ENCODE measurements at regions not wholly inside any gene's neighbourhood (a gene's known extent, or its start where the extent isn't known, plus 50 kb on each side); places are given as distances from the start of the nearest gene placed in this dataset.

GRCh38 chr9:73029346-73029745 lies 76.5 kb upstream of the ALDH1A1 start:
- ATAC-seq (no peak), DNase-seq (ENCODE audit: low spot score) (no peak)
- no peaks in the 10 kb centered on the region for H3K27me3 Mint-ChIP-seq (ENCODE audit: low read depth)
- no peaks in the 10 kb centered on the region for H3K36me3 Mint-ChIP-seq
- POLR2A ChIA-PET, result no interaction called here
- CTCF ChIA-PET, result interaction anchor here (1.3 kb wide), 1 partner anchor 158 kb away, joined by 3 read pairs; no protein-coding TSS in a partner anchor
- TF ChIP-seq, protein P1, sequence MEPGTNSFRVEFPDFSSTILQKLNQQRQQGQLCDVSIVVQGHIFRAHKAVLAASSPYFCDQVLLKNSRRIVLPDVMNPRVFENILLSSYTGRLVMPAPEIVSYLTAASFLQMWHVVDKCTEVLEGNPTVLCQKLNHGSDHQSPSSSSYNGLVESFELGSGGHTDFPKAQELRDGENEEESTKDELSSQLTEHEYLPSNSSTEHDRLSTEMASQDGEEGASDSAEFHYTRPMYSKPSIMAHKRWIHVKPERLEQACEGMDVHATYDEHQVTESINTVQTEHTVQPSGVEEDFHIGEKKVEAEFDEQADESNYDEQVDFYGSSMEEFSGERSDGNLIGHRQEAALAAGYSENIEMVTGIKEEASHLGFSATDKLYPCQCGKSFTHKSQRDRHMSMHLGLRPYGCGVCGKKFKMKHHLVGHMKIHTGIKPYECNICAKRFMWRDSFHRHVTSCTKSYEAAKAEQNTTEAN (CRISPR knock-in tag; IDR thresholded peaks at IDR 0.05), result no peak
- TF ChIP-seq CTCF (IDR thresholded peaks at IDR 0.05), result no peak
- no peak for TF ChIP-seq SMAD3 (CRISPR knock-in tag; IDR thresholded peaks at IDR 0.05; ENCODE audit: borderline replicate concordance)
- TF ChIP-seq, protein P2, sequence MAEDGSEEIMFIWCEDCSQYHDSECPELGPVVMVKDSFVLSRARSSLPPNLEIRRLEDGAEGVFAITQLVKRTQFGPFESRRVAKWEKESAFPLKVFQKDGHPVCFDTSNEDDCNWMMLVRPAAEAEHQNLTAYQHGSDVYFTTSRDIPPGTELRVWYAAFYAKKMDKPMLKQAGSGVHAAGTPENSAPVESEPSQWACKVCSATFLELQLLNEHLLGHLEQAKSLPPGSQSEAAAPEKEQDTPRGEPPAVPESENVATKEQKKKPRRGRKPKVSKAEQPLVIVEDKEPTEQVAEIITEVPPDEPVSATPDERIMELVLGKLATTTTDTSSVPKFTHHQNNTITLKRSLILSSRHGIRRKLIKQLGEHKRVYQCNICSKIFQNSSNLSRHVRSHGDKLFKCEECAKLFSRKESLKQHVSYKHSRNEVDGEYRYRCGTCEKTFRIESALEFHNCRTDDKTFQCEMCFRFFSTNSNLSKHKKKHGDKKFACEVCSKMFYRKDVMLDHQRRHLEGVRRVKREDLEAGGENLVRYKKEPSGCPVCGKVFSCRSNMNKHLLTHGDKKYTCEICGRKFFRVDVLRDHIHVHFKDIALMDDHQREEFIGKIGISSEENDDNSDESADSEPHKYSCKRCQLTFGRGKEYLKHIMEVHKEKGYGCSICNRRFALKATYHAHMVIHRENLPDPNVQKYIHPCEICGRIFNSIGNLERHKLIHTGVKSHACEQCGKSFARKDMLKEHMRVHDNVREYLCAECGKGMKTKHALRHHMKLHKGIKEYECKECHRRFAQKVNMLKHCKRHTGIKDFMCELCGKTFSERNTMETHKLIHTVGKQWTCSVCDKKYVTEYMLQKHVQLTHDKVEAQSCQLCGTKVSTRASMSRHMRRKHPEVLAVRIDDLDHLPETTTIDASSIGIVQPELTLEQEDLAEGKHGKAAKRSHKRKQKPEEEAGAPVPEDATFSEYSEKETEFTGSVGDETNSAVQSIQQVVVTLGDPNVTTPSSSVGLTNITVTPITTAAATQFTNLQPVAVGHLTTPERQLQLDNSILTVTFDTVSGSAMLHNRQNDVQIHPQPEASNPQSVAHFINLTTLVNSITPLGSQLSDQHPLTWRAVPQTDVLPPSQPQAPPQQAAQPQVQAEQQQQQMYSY (CRISPR knock-in tag; IDR thresholded peaks at IDR 0.05), result no peak
- no peak for TF ChIP-seq AFF4 (CRISPR knock-in tag; IDR thresholded peaks at IDR 0.05; ENCODE audit: borderline replicate concordance)
- TF ChIP-seq GRHL2 (CRISPR knock-in tag; IDR thresholded peaks at IDR 0.05; ENCODE audit: insufficient replicate concordance, severe bottlenecking), result no peak
- TF ChIP-seq, protein P3, sequence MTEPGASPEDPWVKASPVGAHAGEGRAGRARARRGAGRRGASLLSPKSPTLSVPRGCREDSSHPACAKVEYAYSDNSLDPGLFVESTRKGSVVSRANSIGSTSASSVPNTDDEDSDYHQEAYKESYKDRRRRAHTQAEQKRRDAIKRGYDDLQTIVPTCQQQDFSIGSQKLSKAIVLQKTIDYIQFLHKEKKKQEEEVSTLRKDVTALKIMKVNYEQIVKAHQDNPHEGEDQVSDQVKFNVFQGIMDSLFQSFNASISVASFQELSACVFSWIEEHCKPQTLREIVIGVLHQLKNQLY (CRISPR knock-in tag; IDR thresholded peaks at IDR 0.05), result no peak
- no peak for TF ChIP-seq TP53 (CRISPR knock-in tag; IDR thresholded peaks at IDR 0.05)
- TF ChIP-seq EMX1 (CRISPR knock-in tag; IDR thresholded peaks at IDR 0.05), result no peak
- TF ChIP-seq MXD4 (CRISPR knock-in tag; IDR thresholded peaks at IDR 0.05; ENCODE audit: borderline replicate concordance), result no peak
- no peaks in the 10 kb centered on the region for H3K9me3 Mint-ChIP-seq
- H3K4me1 Mint-ChIP-seq, result no peaks in the 10 kb centered on the region
- no peak overlapping the region for H3K27ac Mint-ChIP-seq
- H3K4me3 Mint-ChIP-seq, result no peak overlapping the region

GRCh38 chr9:73026375-73026774 lies 73.5 kb upstream of the ALDH1A1 start:
- no peaks in the 10 kb centered on the region for H3K4me1 Mint-ChIP-seq
- H3K9me3 Mint-ChIP-seq, result no peaks in the 10 kb centered on the region
- H3K27ac Mint-ChIP-seq, result no peak overlapping the region
- H3K36me3 Mint-ChIP-seq, result no peaks in the 10 kb centered on the region
- POLR2A ChIA-PET, result no interaction called here
- no peak for DNase-seq (ENCODE audit: low spot score)
- CTCF ChIA-PET, result no interaction called here
- no peak for ATAC-seq
- H3K4me3 Mint-ChIP-seq, result no peak overlapping the region
- TF ChIP-seq, protein P4, sequence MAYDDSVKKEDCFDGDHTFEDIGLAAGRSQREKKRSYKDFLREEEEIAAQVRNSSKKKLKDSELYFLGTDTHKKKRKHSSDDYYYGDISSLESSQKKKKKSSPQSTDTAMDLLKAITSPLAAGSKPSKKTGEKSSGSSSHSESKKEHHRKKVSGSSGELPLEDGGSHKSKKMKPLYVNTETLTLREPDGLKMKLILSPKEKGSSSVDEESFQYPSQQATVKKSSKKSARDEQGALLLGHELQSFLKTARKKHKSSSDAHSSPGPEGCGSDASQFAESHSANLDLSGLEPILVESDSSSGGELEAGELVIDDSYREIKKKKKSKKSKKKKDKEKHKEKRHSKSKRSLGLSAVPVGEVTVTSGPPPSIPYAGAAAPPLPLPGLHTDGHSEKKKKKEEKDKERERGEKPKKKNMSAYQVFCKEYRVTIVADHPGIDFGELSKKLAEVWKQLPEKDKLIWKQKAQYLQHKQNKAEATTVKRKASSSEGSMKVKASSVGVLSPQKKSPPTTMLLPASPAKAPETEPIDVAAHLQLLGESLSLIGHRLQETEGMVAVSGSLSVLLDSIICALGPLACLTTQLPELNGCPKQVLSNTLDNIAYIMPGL (CRISPR knock-in tag; IDR thresholded peaks at IDR 0.05), result no peak
- no peak for TF ChIP-seq JUN (CRISPR knock-in tag; IDR thresholded peaks at IDR 0.05)
- TF ChIP-seq ZNF138 (CRISPR knock-in tag; conservative IDR thresholded peaks at IDR 0.05), result no peak
- H3K27me3 Mint-ChIP-seq (ENCODE audit: low read depth), result no peaks in the 10 kb centered on the region

Measured in WTC11 (cell line).